Lower leg skin (tissue), 3 donors: ENCODE measurements at regions not wholly inside any gene's neighbourhood (a gene's known extent, or its start where the extent isn't known, plus 50 kb on each side); places are given as distances from the start of the nearest gene placed in this dataset.
"Not testable (repeated sequence)": the region's sequence is repeated elsewhere in the genome, so short reads cannot be mapped to it uniquely, and the experiment has no call there.

Experiments
- CTCF ChIP-seq, 3 donors: fragments of 450-650 bp; IDR thresholded peaks; one replicate each; pipeline ENCODE4 v1.5.1; 2016; ENCODE audit warnings: antibody characterized with exemption in 3 of 3, mild to moderate bottlenecking in 3 of 3, moderate library complexity in 2 of 3
- POLR2A ChIP-seq, 2 donors: fragments of 450-650 bp; IDR thresholded peaks; one replicate each; pipeline ENCODE4 v1.6.1; 2016 to 2017; ENCODE audit warnings: antibody characterized with exemption in 2 of 2, mild to moderate bottlenecking in 1 of 2, moderate library complexity in 1 of 2

- TF ChIP-seq CTCF, POLR2A (IDR thresholded peaks at IDR 0.05): not testable (repeated sequence)
These were observed 274.8 kb downstream of the BCL2L11 start for GRCh38 chr2:111395350-111396128.
